Vagina (tissue), 2 donors: ENCODE measurements at regions not wholly inside any gene's neighbourhood (a gene's known extent, or its start where the extent isn't known, plus 50 kb on each side); places are given as distances from the start of the nearest gene placed in this dataset.

Source experiments
- POLR2A ChIP-seq, 2 donors: fragments of 450-650 bp; IDR thresholded peaks; one replicate each; pipeline ENCODE4 v1.6.1; 2017; ENCODE audit warnings: antibody characterized with exemption in 2 of 2, mild to moderate bottlenecking in 2 of 2, moderate library complexity in 2 of 2
- TF ChIP-seq, protein P1 (sequence below), 3 experiments: fragments of 450-650 bp in 2 of 3; fragments of 200-600 bp in 1 of 3; sonication (generic) in 1 of 3; IDR thresholded peaks; one replicate each; pipeline ENCODE4 v1.5.1; 2017 to 2019; ENCODE audit warnings: antibody characterized with exemption in 3 of 3, mild to moderate bottlenecking in 2 of 3, moderate library complexity in 2 of 3

- TF ChIP-seq, protein P1, sequence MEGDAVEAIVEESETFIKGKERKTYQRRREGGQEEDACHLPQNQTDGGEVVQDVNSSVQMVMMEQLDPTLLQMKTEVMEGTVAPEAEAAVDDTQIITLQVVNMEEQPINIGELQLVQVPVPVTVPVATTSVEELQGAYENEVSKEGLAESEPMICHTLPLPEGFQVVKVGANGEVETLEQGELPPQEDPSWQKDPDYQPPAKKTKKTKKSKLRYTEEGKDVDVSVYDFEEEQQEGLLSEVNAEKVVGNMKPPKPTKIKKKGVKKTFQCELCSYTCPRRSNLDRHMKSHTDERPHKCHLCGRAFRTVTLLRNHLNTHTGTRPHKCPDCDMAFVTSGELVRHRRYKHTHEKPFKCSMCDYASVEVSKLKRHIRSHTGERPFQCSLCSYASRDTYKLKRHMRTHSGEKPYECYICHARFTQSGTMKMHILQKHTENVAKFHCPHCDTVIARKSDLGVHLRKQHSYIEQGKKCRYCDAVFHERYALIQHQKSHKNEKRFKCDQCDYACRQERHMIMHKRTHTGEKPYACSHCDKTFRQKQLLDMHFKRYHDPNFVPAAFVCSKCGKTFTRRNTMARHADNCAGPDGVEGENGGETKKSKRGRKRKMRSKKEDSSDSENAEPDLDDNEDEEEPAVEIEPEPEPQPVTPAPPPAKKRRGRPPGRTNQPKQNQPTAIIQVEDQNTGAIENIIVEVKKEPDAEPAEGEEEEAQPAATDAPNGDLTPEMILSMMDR (IDR thresholded peaks at IDR 0.05): no peak
- TF ChIP-seq POLR2A (IDR thresholded peaks at IDR 0.05): no peak
Measured at GRCh38 chr21:16427587-16428087, 697.9 kb downstream of the USP25 start.
